ENCODE measurements at regions not wholly inside any gene's neighbourhood (a gene's known extent, or its start where the extent isn't known, plus 50 kb on each side); places are given as distances from the start of the nearest gene placed in this dataset.

DNA sequence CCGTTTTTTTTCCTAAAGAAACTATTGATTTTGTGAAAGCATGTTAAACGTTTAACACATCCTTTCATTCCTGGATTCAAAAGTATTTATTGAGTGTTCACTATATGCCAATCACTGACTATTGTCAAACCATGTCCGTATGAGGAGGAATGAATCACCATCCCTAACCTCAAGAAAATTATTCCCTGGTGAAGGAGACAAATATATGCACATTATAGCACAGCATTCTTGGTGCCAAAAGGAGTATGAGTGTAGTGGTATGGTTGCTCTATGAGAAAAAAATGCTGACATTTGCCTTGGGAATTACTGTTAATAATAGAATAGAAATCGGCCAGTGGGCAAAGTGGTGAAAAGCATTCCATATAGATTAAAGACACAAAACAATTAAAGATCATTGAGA is 1390.1 kb downstream of the MRPL39 start (continued):
- TF ChIP-seq TBP (IDR thresholded peaks at IDR 0.05; ENCODE audit: low read depth, low read length) = no peak

DNA sequence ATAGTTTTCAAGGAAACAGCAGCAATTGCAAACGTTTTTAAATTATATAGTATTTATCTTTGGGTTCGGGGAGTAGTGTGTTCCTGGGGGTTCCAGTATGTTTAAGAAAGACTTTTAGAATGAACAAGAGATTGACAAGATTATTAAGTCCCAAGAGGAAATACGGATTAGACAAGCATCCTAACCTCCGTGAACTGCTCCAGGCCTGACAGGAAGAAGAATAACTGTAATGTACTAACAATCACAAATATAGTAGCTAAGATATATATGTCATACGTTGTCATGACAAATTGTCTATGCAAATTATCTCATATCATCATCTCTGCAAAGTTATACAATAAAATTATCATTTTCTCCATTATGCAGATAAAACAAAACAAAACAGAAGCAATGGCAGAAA is 1397.2 kb downstream of the MRPL39 start:
- no peak overlapping the region for H4K5ac ChIP-seq (ENCODE audit: insufficient read length, low read depth, low read length)
- H2AFZ ChIP-seq (ENCODE audit: low read length) = no peak overlapping the region
- ChIA-PET CTCF (ENCODE audit: partially characterized antibody) (no interaction called here), POLR2A (ENCODE audit: partially characterized antibody) (no interaction called here)
- DNase-seq (ENCODE audit: low read depth in 1 of 2, low spot score in 2 of 2) = no peak
- no peak overlapping the region for H2BK12ac ChIP-seq (ENCODE audit: low read depth, low read length)
- no peak overlapping the region for H3K14ac ChIP-seq (ENCODE audit: insufficient read length)
- 78% methylated on average over 5 of the region's 5 CpGs; no CpG with 5 or more reads in 1 of the 2 experiments for whole genome bisulfite sequencing, 2 experiments (ENCODE audit: extremely low coverage in 1 of 2, insufficient coverage in 1 of 2, insufficient read length in 1 of 2, insufficient replicate concordance in 2 of 2, low coverage in 1 of 2, low lambda C conversion rate in 2 of 2, missing lambda C conversion rate in 1 of 2)
- H3K4me1 ChIP-seq (replicated peaks in 1 of 4; ENCODE audit: control insufficient read depth in 3 of 4, insufficient read depth in 4 of 4, low read length in 3 of 4) = no peaks in the 10 kb centered on the region
- no peak for FAIRE-seq
- H3K36me3 ChIP-seq (ENCODE audit: control insufficient read depth in 2 of 4, insufficient read depth in 4 of 4, low read length in 3 of 4) = no peaks in the 10 kb centered on the region
- no peak overlapping the region for H2BK120ac ChIP-seq (replicated peaks; ENCODE audit: low read depth, low read length)
- H2AK5ac ChIP-seq (ENCODE audit: low read depth, low read length) = no peak overlapping the region
- no peak overlapping the region for H2BK15ac ChIP-seq (ENCODE audit: low read length)
- H3K18ac ChIP-seq (ENCODE audit: extremely low read depth, low read length) = no peak overlapping the region
- H3K56ac ChIP-seq (replicated peaks; ENCODE audit: insufficient read length, low read depth, low read length) = no peak overlapping the region
- H3K4ac ChIP-seq (replicated peaks; ENCODE audit: insufficient read length, low read depth, low read length) = no peak overlapping the region
- no peak overlapping the region for H3K23ac ChIP-seq (ENCODE audit: insufficient read length)
- H4K8ac ChIP-seq (ENCODE audit: extremely low read depth, insufficient read depth, low read length) = no peak overlapping the region
- H3K27me3 ChIP-seq (replicated peaks in 1 of 4; ENCODE audit: control insufficient read depth in 3 of 4, extremely low read depth in 1 of 4, insufficient read depth in 3 of 4, low read length in 3 of 4) = peaks cover 0 to 1% (median 0%) of the 10 kb centered on the region in 4 experiments; a peak in 1 of 7 replicates
- no peak overlapping the region for H2BK5ac ChIP-seq (ENCODE audit: low read depth, low read length)
- no peak overlapping the region for H2BK20ac ChIP-seq (ENCODE audit: low read length)
- H3K9me3 ChIP-seq (ENCODE audit: insufficient read depth in 2 of 2, low read depth in 1 of 2, low read length in 1 of 2) = peaks cover 9 to 33% of the 10 kb centered on the region in 2 experiments; a peak in 2 of 4 replicates
- H4K20me1 ChIP-seq (replicated peaks in 1 of 2; ENCODE audit: control insufficient read depth in 1 of 2, insufficient read depth in 2 of 2, low read length in 2 of 2) = no peaks in the 10 kb centered on the region
- no peak overlapping the region for H4K91ac ChIP-seq (replicated peaks; ENCODE audit: insufficient read length, low read length)
- H3K4me2 ChIP-seq (ENCODE audit: insufficient read depth in 1 of 2, low read depth in 2 of 2, low read length in 2 of 2) = no peak overlapping the region
- H3K23me2 ChIP-seq (ENCODE audit: low read depth, low read length) = no peaks in the 10 kb centered on the region; the same call in 1 of the 2 replicates
- no peak overlapping the region for H3K27ac ChIP-seq (ENCODE audit: low read depth, low read length)
- no peaks in the 10 kb centered on the region for H3K79me2 ChIP-seq (ENCODE audit: control insufficient read depth in 1 of 2, insufficient read depth in 2 of 2, low read length in 2 of 2)
- H3K79me1 ChIP-seq (ENCODE audit: low read depth, low read length) = no peaks in the 10 kb centered on the region
- H3K9ac ChIP-seq (replicated peaks in 1 of 4; ENCODE audit: extremely low read depth in 1 of 4, low read depth in 3 of 4, low read length in 3 of 4) = no peak overlapping the region
- TF ChIP-seq SUZ12 (IDR thresholded peaks at IDR 0.05; ENCODE audit: low read length) = no peak
- H3K4me3 ChIP-seq (ENCODE audit: extremely low read depth in 1 of 4, insufficient read depth in 2 of 4, low read depth in 3 of 4, low read length in 4 of 4) = no peak overlapping the region
